ENCODE measurements at regions not wholly inside any gene's neighbourhood (a gene's known extent, or its start where the extent isn't known, plus 50 kb on each side); places are given as distances from the start of the nearest gene placed in this dataset.
"Not testable (repeated sequence)": the region's sequence is repeated elsewhere in the genome, so short reads cannot be mapped to it uniquely, and the experiment has no call there.

DNA sequence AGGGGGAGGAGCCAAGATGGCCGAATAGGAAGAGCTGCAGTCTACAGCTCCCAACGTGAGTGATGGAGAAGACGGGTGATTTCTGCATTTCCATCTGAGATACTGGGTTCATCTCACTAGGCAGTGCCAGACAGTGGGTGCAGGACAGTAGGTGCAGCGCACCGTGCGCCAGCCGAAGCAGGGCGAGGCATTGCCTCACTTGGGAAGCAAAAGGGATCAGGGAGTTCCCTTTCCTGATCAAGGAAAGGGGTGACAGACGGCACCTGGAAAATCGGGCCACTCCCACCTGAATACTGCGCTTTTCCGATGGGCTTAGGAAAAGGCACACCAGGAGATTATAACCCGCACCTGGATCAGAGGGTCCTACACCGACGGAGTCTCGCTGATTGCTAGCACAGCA lies 121.1 kb upstream of the SESTD1 start:
- TF ChIP-seq, protein P1, sequence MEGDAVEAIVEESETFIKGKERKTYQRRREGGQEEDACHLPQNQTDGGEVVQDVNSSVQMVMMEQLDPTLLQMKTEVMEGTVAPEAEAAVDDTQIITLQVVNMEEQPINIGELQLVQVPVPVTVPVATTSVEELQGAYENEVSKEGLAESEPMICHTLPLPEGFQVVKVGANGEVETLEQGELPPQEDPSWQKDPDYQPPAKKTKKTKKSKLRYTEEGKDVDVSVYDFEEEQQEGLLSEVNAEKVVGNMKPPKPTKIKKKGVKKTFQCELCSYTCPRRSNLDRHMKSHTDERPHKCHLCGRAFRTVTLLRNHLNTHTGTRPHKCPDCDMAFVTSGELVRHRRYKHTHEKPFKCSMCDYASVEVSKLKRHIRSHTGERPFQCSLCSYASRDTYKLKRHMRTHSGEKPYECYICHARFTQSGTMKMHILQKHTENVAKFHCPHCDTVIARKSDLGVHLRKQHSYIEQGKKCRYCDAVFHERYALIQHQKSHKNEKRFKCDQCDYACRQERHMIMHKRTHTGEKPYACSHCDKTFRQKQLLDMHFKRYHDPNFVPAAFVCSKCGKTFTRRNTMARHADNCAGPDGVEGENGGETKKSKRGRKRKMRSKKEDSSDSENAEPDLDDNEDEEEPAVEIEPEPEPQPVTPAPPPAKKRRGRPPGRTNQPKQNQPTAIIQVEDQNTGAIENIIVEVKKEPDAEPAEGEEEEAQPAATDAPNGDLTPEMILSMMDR (IDR thresholded peaks at IDR 0.05; ENCODE audit: insufficient read depth, low read length, poor library complexity, severe bottlenecking) = not testable (repeated sequence)
- TF ChIP-seq EZH2phosphoT487 (conservative IDR thresholded peaks at IDR 0.05; ENCODE audit: low read length) = not testable (repeated sequence)
